Neural crest cell (in vitro differentiated cells): ENCODE measurements at regions not wholly inside any gene's neighbourhood (a gene's known extent, or its start where the extent isn't known, plus 50 kb on each side); places are given as distances from the start of the nearest gene placed in this dataset.

ENCODE experiments used
- DNase-seq: peaks from one replicate; pipeline ENCODE4 v3.0.0; 2021; ENCODE audit warnings: low read depth, mixed read lengths, low spot score
- H3K27ac Mint-ChIP-seq: one replicate; pipeline ENCODE4 v1.8.0; 2021; ENCODE audit warnings: mild to moderate bottlenecking, mixed read lengths; ENCODE audit not compliant: unreplicated experiment
- H3K27me3 Mint-ChIP-seq: 2 replicates; pipeline ENCODE4 v1.8.0; 2021; ENCODE audit warnings: low read depth, mild to moderate bottlenecking, mixed read lengths
- H3K36me3 Mint-ChIP-seq: 2 replicates; pipeline ENCODE4 v1.8.0; 2021; ENCODE audit warnings: low read depth, mild to moderate bottlenecking, mixed read lengths
- H3K4me1 Mint-ChIP-seq: 2 replicates; pipeline ENCODE4 v1.8.0; 2021; ENCODE audit warnings: mixed read lengths
- H3K4me3 Mint-ChIP-seq: one replicate; pipeline ENCODE4 v1.8.0; 2021; ENCODE audit warnings: mild to moderate bottlenecking, mixed read lengths
- H3K9me3 Mint-ChIP-seq: 2 replicates; pipeline ENCODE4 v1.8.0; 2021; ENCODE audit warnings: mixed read lengths
- TF ChIP-seq, protein P1 (sequence below): fragments of 200-600 bp; sonication (generic); conservative IDR thresholded peaks from 2 replicates; pipeline ENCODE4 v1.5.0; 2021; ENCODE audit warnings: antibody characterized with exemption, mild to moderate bottlenecking

DNA sequence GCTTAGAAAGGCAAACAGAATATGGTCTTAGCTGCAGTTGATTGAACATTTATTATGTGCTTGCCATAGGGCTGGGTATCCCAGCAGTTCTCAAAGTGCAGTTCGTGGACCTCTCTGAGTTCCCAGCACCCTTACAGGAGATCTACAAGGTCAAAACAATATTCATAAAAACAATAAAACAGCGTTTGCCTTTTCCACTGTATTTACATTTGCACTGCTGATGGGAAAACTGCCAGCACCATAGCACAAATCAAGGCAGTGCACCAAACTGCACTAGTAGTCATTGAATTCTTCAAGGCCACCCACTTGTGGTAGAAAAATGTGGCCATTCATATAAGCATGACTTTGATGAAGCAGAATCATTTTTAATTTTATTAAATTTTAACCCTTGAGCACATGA lies 128.1 kb downstream of the CCDC34 start:
- H3K4me3 Mint-ChIP-seq: no peak overlapping the region
- no peak for DNase-seq
- no peaks in the 10 kb centered on the region for H3K9me3 Mint-ChIP-seq
- peaks cover 11% of the 10 kb centered on the region for H3K4me1 Mint-ChIP-seq
- H3K27me3 Mint-ChIP-seq: no peaks in the 10 kb centered on the region
- TF ChIP-seq, protein P1, sequence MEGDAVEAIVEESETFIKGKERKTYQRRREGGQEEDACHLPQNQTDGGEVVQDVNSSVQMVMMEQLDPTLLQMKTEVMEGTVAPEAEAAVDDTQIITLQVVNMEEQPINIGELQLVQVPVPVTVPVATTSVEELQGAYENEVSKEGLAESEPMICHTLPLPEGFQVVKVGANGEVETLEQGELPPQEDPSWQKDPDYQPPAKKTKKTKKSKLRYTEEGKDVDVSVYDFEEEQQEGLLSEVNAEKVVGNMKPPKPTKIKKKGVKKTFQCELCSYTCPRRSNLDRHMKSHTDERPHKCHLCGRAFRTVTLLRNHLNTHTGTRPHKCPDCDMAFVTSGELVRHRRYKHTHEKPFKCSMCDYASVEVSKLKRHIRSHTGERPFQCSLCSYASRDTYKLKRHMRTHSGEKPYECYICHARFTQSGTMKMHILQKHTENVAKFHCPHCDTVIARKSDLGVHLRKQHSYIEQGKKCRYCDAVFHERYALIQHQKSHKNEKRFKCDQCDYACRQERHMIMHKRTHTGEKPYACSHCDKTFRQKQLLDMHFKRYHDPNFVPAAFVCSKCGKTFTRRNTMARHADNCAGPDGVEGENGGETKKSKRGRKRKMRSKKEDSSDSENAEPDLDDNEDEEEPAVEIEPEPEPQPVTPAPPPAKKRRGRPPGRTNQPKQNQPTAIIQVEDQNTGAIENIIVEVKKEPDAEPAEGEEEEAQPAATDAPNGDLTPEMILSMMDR: no peak
- no peak overlapping the region for H3K27ac Mint-ChIP-seq
- no peaks in the 10 kb centered on the region for H3K36me3 Mint-ChIP-seq

DNA sequence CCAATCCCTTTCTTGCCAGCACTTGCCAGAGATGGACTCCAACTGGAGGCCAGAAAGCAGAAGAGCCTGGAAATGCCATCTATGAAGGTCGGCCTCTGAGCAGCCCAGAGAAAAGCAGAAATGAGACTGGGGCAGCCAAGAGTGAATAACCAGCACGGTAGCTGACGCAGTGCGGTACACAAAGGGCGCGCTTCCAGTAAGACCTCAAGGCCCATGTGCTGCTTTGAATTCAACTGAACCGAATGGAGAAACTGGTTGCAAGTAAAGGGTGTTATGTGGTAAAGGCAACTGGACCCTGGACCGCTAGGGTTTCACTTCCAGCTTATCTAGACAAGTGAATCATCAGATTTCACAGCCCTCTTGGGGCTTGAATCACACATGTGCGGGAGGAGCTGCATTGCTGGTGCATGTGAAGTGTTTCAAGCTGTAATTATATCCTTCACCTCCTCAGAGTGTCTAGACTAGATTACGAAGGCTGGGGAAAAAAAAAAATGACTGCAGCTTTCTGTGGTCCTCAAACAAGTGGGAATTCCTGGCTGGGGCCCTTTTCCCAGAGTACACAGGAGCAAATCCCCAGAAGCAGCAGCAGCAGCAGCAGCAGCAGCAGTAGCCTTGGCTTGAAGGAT lies 128.9 kb downstream of the CCDC34 start:
- Mint-ChIP-seq H3K27ac (peak overlapping the region; percentile 92), H3K27me3 (no peaks in the 10 kb centered on the region), H3K9me3 (no peaks in the 10 kb centered on the region), H3K4me3 (no peak overlapping the region), H3K4me1 (peaks cover 11% of the 10 kb centered on the region), H3K36me3 (no peaks in the 10 kb centered on the region)
- no peak for DNase-seq
- TF ChIP-seq, protein P1: no peak

DNA sequence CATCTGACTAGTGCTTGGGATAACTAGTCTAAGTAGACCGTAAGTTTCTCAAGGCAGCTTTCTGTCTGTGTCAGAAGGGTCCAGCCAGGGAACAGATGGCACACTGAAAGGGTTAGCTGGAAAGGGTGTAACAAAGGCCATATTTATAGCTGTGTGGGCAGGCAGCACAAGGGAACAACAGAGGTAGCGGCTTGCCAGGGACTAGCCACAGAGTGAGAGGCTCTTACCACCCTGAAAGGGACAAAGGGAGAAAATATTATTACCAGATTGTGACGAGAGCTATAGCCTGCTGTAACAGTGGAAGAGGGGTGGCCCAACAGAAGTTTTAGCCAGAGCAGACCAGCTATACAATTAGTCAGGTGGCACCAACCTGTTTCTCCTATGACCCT lies 129.4 kb downstream of the CCDC34 start:
- Mint-ChIP-seq H3K27ac (peak overlapping the region; percentile 92), H3K36me3 (no peaks in the 10 kb centered on the region)
- no peak for DNase-seq

DNA sequence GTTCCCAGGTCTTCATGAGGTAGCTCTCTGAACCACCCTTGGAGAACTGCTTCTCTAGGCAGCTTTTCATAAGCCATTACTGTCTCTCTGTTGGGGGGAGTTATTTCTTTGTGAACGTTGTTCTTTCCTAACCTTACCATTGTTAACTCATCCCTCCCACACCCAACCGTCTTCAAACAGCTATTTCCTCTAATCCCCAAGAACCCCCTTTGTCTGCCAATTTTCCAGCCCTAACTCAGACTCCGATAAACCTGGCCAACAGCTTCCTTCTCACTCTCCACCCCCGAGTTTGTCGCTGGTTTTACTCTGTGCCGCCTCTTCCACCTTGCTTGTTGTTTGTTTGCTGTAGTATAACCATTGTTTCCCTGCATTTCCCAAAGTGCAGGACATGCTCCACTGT lies 131.5 kb downstream of the CCDC34 start:
- no peak for DNase-seq
- TF ChIP-seq, protein P1: no peak
- no peaks in the 10 kb centered on the region for H3K27me3 Mint-ChIP-seq
- no peaks in the 10 kb centered on the region for H3K36me3 Mint-ChIP-seq
- H3K4me3 Mint-ChIP-seq: no peak overlapping the region
- H3K27ac Mint-ChIP-seq: no peak overlapping the region
- peaks cover 11% of the 10 kb centered on the region for H3K4me1 Mint-ChIP-seq
- peaks cover 2% of the 10 kb centered on the region for H3K9me3 Mint-ChIP-seq

More for the DNA sequence above, 129.4 kb downstream of the CCDC34 start:
- Mint-ChIP-seq H3K4me1 (peaks cover 11% of the 10 kb centered on the region), H3K9me3 (no peaks in the 10 kb centered on the region), H3K27me3 (no peaks in the 10 kb centered on the region), H3K4me3 (no peak overlapping the region)
- TF ChIP-seq, protein P1: no peak

DNA sequence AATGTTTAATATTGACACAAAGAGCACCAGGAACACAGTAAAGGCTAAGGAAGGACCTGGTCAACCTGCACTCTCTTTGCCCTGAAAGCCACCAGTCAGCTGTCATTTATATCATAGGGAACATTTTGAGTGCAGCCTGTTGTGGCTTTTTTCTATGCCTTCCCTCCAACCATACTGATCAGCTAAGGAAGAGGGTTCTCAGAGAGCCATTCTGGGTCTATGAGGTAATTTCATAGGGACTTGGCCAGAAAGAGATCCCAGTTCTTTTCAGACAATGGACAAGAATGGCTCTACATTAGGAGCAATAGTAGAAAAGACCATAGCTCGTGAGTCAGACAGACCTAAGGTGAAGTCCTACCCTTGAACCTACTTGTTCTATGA lies 132.8 kb downstream of the CCDC34 start:
- H3K27me3 Mint-ChIP-seq: no peaks in the 10 kb centered on the region
- DNase-seq: no peak
- peaks cover 10% of the 10 kb centered on the region for H3K9me3 Mint-ChIP-seq
- TF ChIP-seq, protein P1: no peak
- no peak overlapping the region for H3K4me3 Mint-ChIP-seq
- H3K4me1 Mint-ChIP-seq: peaks cover 11% of the 10 kb centered on the region
- H3K36me3 Mint-ChIP-seq: peaks cover 7% of the 10 kb centered on the region
- H3K27ac Mint-ChIP-seq: no peak overlapping the region
